ENCODE measurements at regions not wholly inside any gene's neighbourhood (a gene's known extent, or its start where the extent isn't known, plus 50 kb on each side); places are given as distances from the start of the nearest gene placed in this dataset.
"Not testable (repeated sequence)": the region's sequence is repeated elsewhere in the genome, so short reads cannot be mapped to it uniquely, and the experiment has no call there.

GRCh38 chr3:159861369-159861987 lies 127.2 kb upstream of the IL12A start:
- no peak for DNase-seq (ENCODE audit: low spot score)

DNA sequence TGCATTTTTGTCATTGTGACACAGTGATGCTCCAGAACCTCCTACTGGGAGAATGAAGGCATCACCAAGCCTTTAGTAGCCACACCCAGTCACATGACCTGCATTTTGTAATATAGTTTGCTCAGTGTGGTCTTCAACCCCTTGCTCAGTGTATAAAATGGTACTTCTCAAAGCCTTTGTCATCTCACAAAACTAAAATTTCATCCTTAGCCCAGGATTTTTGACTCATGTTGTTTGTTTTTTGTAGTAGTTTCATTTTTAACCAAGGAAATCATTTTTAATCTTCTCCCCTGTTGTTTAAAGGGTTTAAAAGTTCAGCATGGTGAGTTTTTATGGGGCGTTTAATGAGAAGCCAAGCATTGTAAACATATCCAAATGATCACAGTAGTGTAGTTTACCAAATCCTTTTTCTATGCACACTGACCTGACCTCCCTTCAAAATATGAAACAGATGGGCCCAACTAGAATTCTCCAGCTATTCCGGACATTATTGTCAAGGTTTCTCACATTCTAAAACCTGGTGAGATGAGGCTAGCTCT lies 123.5 kb upstream of the IL12A start:
- DNase-seq (ENCODE audit: low spot score) = no peak

DNA sequence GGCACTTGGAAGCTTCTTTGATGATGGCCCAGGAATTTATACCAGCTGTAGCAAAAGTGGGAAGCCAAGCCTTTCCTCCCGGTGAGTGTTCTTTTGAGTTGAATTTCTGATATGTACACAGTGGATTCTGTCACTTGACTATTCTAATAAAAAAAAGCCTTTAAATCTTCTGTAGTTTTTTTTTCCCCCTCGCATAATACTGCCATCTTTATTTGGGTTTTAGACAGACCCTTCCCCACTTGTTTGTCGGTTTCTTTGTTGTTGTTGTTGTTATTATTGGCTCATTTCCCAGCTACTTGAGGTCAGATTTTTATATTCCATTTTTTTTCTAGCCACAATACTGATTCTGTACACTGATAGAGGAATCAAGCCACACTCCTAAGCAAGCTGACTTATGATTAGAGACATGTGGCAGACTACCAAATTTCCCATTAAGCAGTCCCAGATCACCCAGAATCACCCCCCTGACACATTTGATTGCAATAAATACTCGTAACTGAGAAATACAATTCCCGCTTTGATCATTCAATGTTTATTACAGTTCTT lies 122.4 kb upstream of the IL12A start:
- DNase-seq (ENCODE audit: low spot score) = no peak

DNA sequence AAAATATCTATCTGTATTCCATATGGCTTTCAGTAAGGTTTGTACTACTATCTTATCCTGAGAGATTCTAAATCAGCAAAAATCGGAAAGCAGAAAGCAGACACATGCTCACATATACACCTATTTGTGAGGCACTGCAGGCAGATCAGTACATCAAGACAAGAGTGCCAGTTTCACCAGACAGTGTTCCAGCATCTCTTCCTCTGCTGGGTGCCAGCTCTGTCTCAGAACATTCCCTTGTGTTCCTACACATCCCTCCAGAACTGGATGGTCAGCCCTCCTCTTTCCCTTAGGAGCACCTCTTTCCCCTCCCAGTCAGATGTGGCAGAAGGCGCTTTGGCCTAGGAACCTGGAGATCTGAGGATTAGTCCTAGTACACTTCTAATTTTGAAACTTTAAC lies 121.3 kb upstream of the IL12A start:
- no peak for DNase-seq (ENCODE audit: low spot score)

- no peak for DNase-seq (ENCODE audit: low spot score)
Observed at GRCh38 chr3:159870723-159871122, 117.9 kb upstream of the IL12A start.

- no peak for DNase-seq (ENCODE audit: low spot score)
Observed at GRCh38 chr3:159872374-159873109, 116.1 kb upstream of the IL12A start.

DNA sequence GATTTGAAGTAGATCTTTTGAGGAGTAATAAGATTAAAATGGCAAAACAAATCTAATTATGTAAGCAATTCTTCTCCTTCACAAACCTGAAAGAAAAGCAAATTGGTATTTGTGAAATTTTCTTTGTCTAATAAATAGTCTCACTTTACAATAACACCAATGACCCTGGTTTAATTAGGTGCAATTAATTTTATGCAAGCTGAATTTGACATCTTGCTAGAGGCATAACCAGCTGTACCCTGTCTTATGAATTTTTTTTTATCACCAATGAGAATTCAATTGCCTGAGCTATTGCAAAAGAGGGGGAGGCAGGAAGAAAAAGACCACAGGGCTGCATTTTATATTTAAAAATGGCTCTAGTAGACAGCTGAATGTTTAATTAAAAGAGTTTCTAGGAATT lies 113.5 kb upstream of the IL12A start:
- no peak for DNase-seq (ENCODE audit: low spot score)

- no peak for DNase-seq (ENCODE audit: low spot score)
Observed at GRCh38 chr3:159877924-159878323, 110.7 kb upstream of the IL12A start.

GRCh38 chr3:159879146-159879545 lies 109.5 kb upstream of the IL12A start:
- DNase-seq (ENCODE audit: low spot score) = no peak

DNA sequence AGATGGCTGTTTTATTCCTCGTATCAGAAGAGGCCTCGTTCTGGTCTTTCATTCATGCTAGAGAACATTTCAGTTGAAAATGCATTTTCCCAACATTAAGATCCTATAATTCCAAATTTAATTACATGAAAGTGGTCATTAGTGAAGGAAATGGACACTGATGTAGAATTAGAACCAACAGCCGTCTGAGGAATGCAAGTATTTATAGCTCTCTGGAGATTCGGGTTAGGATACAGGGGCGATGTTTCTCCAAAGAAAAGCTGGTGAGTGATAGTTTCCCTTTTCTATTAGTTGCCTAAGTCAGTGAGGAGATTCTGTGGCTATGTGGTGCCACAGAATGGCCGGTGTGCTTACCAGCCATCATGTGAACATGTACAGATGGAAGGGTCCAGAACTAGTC lies 109.0 kb upstream of the IL12A start:
- peak; percentile 89 for DNase-seq (ENCODE audit: low spot score)

DNA sequence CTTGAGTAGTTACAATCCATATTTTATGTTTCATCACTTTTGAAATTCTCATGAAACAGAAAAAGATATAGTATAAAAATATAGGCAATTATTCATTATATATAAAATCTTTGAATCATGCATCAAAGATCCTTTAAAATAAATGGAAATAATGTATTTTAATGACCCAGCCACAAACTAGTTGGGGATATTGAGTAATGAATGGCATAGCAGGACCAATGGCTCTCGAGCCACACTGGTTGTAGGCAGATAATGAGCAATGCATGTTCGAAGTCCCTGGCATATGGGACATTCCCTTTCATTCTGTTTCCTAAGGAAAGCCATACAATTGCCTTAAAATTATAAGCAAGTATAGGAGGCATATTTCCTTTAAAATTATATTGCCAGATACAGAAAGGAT lies 107.4 kb upstream of the IL12A start:
- no peak for DNase-seq (ENCODE audit: low spot score)

- no peak for DNase-seq (ENCODE audit: low spot score)
Observed at GRCh38 chr3:159881828-159882309, 106.8 kb upstream of the IL12A start.

- DNase-seq (ENCODE audit: low spot score) = no peak
Observed at GRCh38 chr3:159882367-159882766, 106.3 kb upstream of the IL12A start.

DNA sequence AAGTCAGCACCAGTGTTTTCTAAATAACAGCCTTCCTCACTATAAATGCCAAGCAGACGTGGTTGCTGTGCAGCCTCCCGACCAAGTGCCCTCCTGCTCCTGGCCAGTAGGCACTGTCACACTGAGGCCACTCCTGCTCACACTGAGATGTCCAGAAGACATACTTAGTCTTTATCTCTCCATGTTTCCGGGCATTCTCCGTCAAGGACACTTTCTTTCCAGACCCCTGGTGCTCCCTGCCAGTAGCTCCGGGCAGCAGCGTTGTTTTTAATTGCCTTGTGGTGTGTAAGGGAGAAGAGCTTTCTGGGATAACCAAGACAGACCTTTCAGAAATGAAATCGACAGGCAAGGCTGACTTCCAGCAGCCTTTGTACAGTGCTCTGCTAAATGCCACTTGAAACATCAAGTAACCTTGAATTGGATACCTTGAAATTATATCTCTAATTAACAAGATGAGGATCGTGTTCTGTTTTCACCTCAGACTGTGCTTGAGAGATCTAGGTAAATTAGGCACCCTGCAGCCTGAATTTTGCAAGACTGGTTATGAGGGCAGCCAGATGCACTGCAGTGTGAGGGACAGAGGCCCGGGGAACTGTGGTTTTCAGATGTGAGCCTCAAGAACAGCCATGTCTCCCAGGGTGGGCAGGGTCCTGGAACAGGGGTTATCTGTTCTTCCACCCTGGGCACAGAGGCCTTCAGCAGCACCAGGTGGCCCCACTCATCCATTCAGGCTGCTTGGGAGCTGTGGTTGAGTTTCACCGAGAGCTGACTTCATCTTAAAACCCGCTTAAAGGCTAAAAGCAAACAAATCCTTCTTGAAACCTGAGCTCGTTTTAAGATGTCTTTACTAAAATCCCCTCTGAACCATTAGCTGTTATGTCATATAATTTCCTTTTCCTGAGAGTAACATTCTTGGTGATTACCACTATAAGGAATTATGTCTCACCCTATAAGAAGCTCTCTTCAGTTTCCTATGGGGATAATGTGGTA lies 105.5 kb upstream of the IL12A start:
- peak; percentile 59 for DNase-seq (ENCODE audit: low spot score)

- DNase-seq (ENCODE audit: low spot score) = peak; percentile 43
Observed at GRCh38 chr3:159884661-159885402, 103.8 kb upstream of the IL12A start.

DNA sequence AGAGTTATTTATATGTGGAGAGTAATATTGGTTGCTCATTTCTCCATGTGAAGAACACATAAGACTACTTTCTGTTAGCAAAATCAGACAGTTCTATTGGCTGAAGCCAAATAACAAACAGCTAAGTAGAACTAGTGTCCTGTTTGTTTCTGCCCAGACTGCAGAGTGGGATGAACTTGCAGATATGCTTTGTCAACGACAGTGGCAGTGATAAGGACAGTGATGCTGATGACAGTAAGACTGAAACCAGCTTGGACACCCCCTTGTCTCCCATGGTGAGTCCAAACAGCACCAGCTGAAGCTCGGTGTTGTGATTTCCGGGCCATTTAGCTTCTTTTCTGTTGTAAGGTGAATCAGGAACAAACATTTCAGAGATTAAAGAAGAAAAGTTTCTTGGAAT lies 102.6 kb upstream of the IL12A start:
- no peak for DNase-seq (ENCODE audit: low spot score)

DNA sequence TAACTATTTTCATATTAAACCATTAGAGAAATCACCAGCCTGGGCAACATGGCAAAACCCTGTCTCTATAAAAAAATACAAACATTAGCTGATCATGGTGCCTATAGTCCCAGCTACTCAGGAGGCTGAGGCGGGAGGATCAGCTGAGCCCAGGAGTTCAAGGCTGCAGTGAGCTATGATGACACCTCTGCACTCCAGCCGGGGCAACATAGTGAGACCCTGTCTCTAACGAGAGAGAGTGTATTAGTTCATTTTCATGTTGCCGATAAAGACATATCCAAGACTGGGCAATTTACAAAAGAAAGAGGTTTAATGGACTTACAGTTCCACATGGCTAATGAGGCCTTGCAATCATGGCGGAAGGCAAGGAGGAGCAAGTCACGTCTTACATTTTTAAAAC lies 102.1 kb upstream of the IL12A start:
- not testable (repeated sequence) for DNase-seq (ENCODE audit: low spot score)

- no peak for DNase-seq (ENCODE audit: low spot score)
Observed at GRCh38 chr3:159887168-159887567, 101.5 kb upstream of the IL12A start.

- no peak for DNase-seq (ENCODE audit: low spot score)
Observed at GRCh38 chr3:159887911-159888310, 100.7 kb upstream of the IL12A start.

DNA sequence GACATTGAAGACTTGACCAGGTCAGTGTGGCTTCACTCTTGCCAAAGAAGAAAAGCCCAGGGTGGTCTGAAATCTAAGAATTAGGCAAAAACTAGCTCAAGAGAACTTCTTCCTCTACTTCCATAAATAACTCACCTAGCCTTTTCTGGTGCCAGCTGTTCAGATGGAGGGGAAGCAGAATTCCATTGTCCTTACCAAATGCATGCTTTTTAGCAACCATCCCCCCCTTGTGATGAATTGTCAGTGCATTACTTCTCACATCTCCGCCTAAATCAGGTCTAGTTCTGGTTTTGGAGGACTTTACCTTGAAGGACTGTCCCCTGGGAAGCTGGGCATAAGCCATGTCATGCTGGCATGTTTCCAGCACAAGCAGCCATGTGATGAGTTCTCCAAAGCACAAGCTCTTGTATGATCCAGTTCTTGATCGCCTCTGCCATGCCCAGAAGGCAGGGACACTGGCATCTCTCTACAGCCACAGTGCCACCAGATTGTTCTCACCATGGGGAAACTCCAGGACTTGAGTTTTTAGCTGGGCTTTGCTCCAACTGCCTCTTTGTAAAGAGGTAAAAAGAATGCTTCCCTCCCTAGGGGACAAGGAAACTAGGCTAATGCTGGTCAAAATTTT lies 96.4 kb upstream of the IL12A start:
- DNase-seq (ENCODE audit: low spot score) = no peak

All from SK-N-DZ (cell line).